SK-N-MC (cell line): ENCODE measurements at regions not wholly inside any gene's neighbourhood (a gene's known extent, or its start where the extent isn't known, plus 50 kb on each side); places are given as distances from the start of the nearest gene placed in this dataset.

Experiments used
- EZH2 ChIP-seq: fragments of 200-600 bp; sonication (generic); IDR thresholded peaks from one replicate; pipeline ENCODE4 v1.6.1; 2017; ENCODE audit warnings: antibody characterized with exemption
- FOXP2 ChIP-seq: optimal IDR thresholded peaks from 2 replicates; pipeline ENCODE3; 2011; ENCODE audit warnings: mild to moderate bottlenecking, moderate library complexity; ENCODE audit not compliant: insufficient read depth; ENCODE audit errors: extremely low read length, control extremely low read depth
- POLR2AphosphoS5 ChIP-seq: IDR thresholded peaks from 2 replicates; pipeline ENCODE4 v1.6.1; 2012; ENCODE audit warnings: mild to moderate bottlenecking, low read depth, low read length, borderline replicate concordance

GRCh38 chr1:67987046-67987799, 63.2 kb downstream of the DIRAS3 start:
- TF ChIP-seq POLR2AphosphoS5 = no peak
- TF ChIP-seq EZH2 = no peak
- TF ChIP-seq FOXP2 = no peak
